ENCODE measurements at regions not wholly inside any gene's neighbourhood (a gene's known extent, or its start where the extent isn't known, plus 50 kb on each side); places are given as distances from the start of the nearest gene placed in this dataset.

- DNase-seq = no peak
- Mint-ChIP-seq H3K4me3 (ENCODE audit: low read depth, unreplicated experiment) (no peak overlapping the region), H3K27me3 (ENCODE audit: unreplicated experiment) (no peaks in the 10 kb centered on the region), H3K27ac (ENCODE audit: unreplicated experiment) (no peak overlapping the region), H3K9me3 (ENCODE audit: low read depth, unreplicated experiment) (no peaks in the 10 kb centered on the region), H3K4me1 (ENCODE audit: low read depth, unreplicated experiment) (no peaks in the 10 kb centered on the region), H3K36me3 (ENCODE audit: insufficient read depth, unreplicated experiment) (no peaks in the 10 kb centered on the region)
- no TSS peak for BruUV-seq (replicated peaks)
- CTCF ChIA-PET = no interaction called here
- intact Hi-C loops (cut with micrococcal nuclease; ENCODE audit: unreplicated experiment) = no loop called here
- TF ChIP-seq CTCF (IDR thresholded peaks at IDR 0.05; ENCODE audit: unreplicated experiment) = no peak
These were observed 54.0 kb upstream of the MYO16 start for GRCh38 chr13:108575430-108575829.

Data from Calu3 (cell line).